Hepatocyte (in vitro differentiated cells): ENCODE measurements at regions not wholly inside any gene's neighbourhood (a gene's known extent, or its start where the extent isn't known, plus 50 kb on each side); places are given as distances from the start of the nearest gene placed in this dataset.

ENCODE experiments used
- EZH2 ChIP-seq: fragments of 200-600 bp; sonication (generic); IDR thresholded peaks from 2 replicates; pipeline ENCODE4 v1.6.1; 2016; ENCODE audit warnings: antibody characterized with exemption, mild to moderate bottlenecking, borderline replicate concordance
- EZH2phosphoT487 ChIP-seq: fragments of 200-600 bp; sonication (generic); IDR thresholded peaks from one replicate; pipeline ENCODE4 v1.6.1; 2018; ENCODE audit warnings: antibody characterized with exemption, mild to moderate bottlenecking, low read depth, moderate library complexity; ENCODE audit not compliant: unreplicated experiment, severe bottlenecking
- TF ChIP-seq, protein P1 (sequence below): fragments of 200-600 bp; sonication (generic); IDR thresholded peaks from 2 replicates; pipeline ENCODE4 v1.5.1; 2016; ENCODE audit warnings: antibody characterized with exemption, mild to moderate bottlenecking; ENCODE audit not compliant: poor library complexity

DNA sequence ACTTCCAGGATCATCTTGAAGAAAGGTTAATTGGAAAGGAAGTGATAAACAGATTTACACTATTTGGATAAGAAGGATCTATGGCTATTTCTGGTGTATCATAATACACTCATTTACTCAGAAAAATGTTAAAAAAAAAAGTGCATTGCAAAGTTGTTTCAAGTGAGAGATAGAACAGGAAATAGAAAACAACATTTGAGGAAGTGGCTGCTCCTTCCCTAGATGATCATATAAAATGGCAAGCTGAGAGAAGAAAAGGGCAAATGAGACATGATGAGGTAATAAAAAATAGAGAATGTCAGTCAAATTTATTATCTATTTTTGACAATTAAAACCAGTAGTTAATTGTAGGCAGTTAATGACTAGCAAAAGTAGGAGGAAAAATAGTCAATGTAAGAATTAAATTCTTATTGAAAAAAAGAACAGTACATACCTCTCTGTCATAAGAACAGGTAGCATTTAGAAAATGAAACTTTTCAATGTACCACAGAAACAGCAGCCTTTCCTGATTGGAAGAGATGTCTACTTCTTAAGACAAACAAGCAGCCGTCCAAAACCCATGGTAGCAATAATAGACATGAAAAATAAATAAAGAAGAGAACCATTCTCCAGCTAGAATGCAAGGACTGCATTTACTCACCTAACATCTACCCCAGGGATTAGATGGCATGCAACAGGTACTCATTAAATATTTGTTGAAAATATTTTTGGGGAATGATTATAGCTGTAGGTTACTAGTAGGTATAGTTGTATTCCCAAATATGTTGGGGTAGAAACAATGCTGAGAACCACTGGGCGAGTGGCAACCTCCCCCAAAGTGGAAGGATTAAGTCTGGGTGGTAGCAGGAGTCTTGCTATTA, 63.9 kb upstream of the GRIP1 start:
- TF ChIP-seq, protein P1, sequence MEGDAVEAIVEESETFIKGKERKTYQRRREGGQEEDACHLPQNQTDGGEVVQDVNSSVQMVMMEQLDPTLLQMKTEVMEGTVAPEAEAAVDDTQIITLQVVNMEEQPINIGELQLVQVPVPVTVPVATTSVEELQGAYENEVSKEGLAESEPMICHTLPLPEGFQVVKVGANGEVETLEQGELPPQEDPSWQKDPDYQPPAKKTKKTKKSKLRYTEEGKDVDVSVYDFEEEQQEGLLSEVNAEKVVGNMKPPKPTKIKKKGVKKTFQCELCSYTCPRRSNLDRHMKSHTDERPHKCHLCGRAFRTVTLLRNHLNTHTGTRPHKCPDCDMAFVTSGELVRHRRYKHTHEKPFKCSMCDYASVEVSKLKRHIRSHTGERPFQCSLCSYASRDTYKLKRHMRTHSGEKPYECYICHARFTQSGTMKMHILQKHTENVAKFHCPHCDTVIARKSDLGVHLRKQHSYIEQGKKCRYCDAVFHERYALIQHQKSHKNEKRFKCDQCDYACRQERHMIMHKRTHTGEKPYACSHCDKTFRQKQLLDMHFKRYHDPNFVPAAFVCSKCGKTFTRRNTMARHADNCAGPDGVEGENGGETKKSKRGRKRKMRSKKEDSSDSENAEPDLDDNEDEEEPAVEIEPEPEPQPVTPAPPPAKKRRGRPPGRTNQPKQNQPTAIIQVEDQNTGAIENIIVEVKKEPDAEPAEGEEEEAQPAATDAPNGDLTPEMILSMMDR = no peak
- no peak for TF ChIP-seq EZH2
- no peak for TF ChIP-seq EZH2phosphoT487
